ENCODE measurements at regions not wholly inside any gene's neighbourhood (a gene's known extent, or its start where the extent isn't known, plus 50 kb on each side); places are given as distances from the start of the nearest gene placed in this dataset.

- no peak overlapping the region for H3K4me3 ChIP-seq (ENCODE audit: low read depth, low read length)
- TF ChIP-seq, protein P1, sequence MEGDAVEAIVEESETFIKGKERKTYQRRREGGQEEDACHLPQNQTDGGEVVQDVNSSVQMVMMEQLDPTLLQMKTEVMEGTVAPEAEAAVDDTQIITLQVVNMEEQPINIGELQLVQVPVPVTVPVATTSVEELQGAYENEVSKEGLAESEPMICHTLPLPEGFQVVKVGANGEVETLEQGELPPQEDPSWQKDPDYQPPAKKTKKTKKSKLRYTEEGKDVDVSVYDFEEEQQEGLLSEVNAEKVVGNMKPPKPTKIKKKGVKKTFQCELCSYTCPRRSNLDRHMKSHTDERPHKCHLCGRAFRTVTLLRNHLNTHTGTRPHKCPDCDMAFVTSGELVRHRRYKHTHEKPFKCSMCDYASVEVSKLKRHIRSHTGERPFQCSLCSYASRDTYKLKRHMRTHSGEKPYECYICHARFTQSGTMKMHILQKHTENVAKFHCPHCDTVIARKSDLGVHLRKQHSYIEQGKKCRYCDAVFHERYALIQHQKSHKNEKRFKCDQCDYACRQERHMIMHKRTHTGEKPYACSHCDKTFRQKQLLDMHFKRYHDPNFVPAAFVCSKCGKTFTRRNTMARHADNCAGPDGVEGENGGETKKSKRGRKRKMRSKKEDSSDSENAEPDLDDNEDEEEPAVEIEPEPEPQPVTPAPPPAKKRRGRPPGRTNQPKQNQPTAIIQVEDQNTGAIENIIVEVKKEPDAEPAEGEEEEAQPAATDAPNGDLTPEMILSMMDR (IDR thresholded peaks at IDR 0.05; ENCODE audit: insufficient read depth, low read depth, low read length): no peak
- DNase-seq (ENCODE audit: low read depth): no peak
These were observed 59.7 kb upstream of the RBFOX2 start for GRCh38 chr22:36088292-36088691.

DNA sequence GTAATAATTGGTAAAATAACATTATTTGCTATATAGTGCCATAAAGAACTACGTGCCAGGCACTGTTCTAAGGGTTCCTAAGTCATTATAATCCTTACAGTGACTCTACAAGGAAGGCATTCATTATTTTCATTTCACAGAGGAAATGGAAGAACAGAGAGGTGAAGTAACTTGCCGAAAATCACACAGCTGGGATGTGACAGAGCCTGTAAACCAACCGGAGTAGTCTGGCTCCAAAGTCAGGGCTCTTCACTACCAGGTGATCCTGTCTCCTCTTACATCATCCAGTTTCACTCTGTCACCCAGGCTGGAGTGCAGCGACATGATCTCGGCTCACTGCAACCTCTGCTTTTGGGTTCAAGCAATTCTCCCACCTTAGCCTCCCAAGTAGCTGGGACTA lies 59.2 kb upstream of the RBFOX2 start:
- TF ChIP-seq, protein P1 (IDR thresholded peaks at IDR 0.05; ENCODE audit: insufficient read depth, low read depth, low read length): no peak
- no peak for DNase-seq (ENCODE audit: low read depth)
- H3K4me3 ChIP-seq (ENCODE audit: low read depth, low read length): no peak overlapping the region

GRCh38 chr22:36086629-36087254 lies 58.1 kb upstream of the RBFOX2 start:
- TF ChIP-seq, protein P1 (IDR thresholded peaks at IDR 0.05; ENCODE audit: insufficient read depth, low read depth, low read length): no peak

DNA sequence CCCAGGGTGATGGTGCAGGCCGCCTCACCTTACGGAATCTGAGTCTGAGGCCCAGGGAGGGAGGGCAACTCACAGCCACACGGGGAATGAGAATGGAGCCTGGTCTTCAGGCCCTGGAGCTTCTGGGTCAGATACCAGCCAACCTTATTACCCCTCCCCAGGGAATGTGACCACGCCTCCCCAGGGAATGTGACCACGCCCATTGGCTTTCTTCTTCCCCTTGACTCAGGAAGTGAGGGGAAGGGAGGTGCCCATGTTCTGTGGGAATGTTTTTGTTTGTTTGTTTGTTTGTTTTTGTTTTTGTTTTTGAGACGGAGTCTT lies 57.5 kb upstream of the RBFOX2 start:
- DNase-seq (ENCODE audit: low read depth): no peak
- TF ChIP-seq, protein P1 (IDR thresholded peaks at IDR 0.05; ENCODE audit: insufficient read depth, low read depth, low read length): no peak
- no peak overlapping the region for H3K4me3 ChIP-seq (ENCODE audit: low read depth, low read length)

More at GRCh38 chr22:36086629-36087254, 58.1 kb upstream of the RBFOX2 start:
- DNase-seq (ENCODE audit: low read depth): no peak
- no peak overlapping the region for H3K4me3 ChIP-seq (ENCODE audit: low read depth, low read length)

GRCh38 chr22:36085476-36086169 lies 57.0 kb upstream of the RBFOX2 start:
- no peak overlapping the region for H3K4me3 ChIP-seq (ENCODE audit: low read depth, low read length)
- DNase-seq (ENCODE audit: low read depth): no peak
- TF ChIP-seq, protein P1 (IDR thresholded peaks at IDR 0.05; ENCODE audit: insufficient read depth, low read depth, low read length): no peak

- TF ChIP-seq, protein P1 (IDR thresholded peaks at IDR 0.05; ENCODE audit: insufficient read depth, low read depth, low read length): no peak
- H3K4me3 ChIP-seq (ENCODE audit: low read depth, low read length): no peak overlapping the region
- no peak for DNase-seq (ENCODE audit: low read depth)
These were observed 56.1 kb upstream of the RBFOX2 start for GRCh38 chr22:36084717-36085116.
